Fibroblast of lung (primary cell): ENCODE measurements at regions not wholly inside any gene's neighbourhood (a gene's known extent, or its start where the extent isn't known, plus 50 kb on each side); places are given as distances from the start of the nearest gene placed in this dataset.

Experiments used
- DNase-seq, 2 donors: peaks; one replicate each; pipeline versions ENCODE4 v3.0.0 to v3.0.0-alpha.2; 2010; ENCODE audit warnings: low read depth in 2 of 2
- H2AFZ ChIP-seq: 2 replicates; pipeline ENCODE4 v1.5.1; 2012; ENCODE audit warnings: low read length, control low read depth, inconsistent platforms
- H3K27ac ChIP-seq: 2 replicates; pipeline ENCODE4 v1.5.1; 2011; ENCODE audit warnings: low read length, control low read depth; ENCODE audit not compliant: insufficient read depth
- H3K27me3 ChIP-seq: 2 replicates; pipeline ENCODE4 v1.5.1; 2011; ENCODE audit warnings: mild to moderate bottlenecking, low read length; ENCODE audit not compliant: control insufficient read depth, insufficient read depth
- H3K36me3 ChIP-seq: 2 replicates; pipeline ENCODE4 v1.5.1; 2011; ENCODE audit warnings: low read length; ENCODE audit not compliant: control insufficient read depth, insufficient read depth
- H3K4me1 ChIP-seq: 2 replicates; pipeline ENCODE4 v1.5.1; 2011; ENCODE audit warnings: low read length; ENCODE audit not compliant: control insufficient read depth, insufficient read depth; ENCODE audit errors: extremely low read depth
- H3K4me2 ChIP-seq: 2 replicates; pipeline ENCODE4 v1.5.1; 2011; ENCODE audit warnings: low read length, control low read depth; ENCODE audit not compliant: insufficient read depth; ENCODE audit errors: extremely low read depth
- H3K4me3 ChIP-seq, 4 experiments: fragments of 200-600 bp in 1 of 4; sonication (generic) in 1 of 4; replicated peaks in 1 of 4; 2 replicates each; pipeline ENCODE4 v1.5.1; 2011 to 2016; ENCODE audit warnings: low read length in 4 of 4, low read depth in 3 of 4, mild to moderate bottlenecking in 3 of 4, control low read depth in 2 of 4, inconsistent platforms in 1 of 4, mixed read lengths in 1 of 4; ENCODE audit not compliant: insufficient read depth in 1 of 4; ENCODE audit errors: control extremely low read depth in 1 of 4
- H3K79me2 ChIP-seq: 2 replicates; pipeline ENCODE4 v1.5.1; 2012; ENCODE audit warnings: mild to moderate bottlenecking, low read length, inconsistent platforms; ENCODE audit not compliant: control insufficient read depth, insufficient read depth
- H3K9ac ChIP-seq: 2 replicates; pipeline ENCODE4 v1.5.1; 2011; ENCODE audit warnings: mild to moderate bottlenecking, low read length, control low read depth; ENCODE audit not compliant: insufficient read depth
- H3K9me3 ChIP-seq: 2 replicates; pipeline ENCODE4 v1.5.1; 2012; ENCODE audit warnings: low read depth, low read length; ENCODE audit not compliant: control insufficient read depth, insufficient read depth
- H4K20me1 ChIP-seq: 2 replicates; pipeline ENCODE4 v1.5.1; 2011; ENCODE audit warnings: low read length; ENCODE audit not compliant: control insufficient read depth, insufficient read depth; ENCODE audit errors: extremely low read depth
- EZH2 ChIP-seq: IDR thresholded peaks from 2 replicates; pipeline ENCODE4 v1.5.1; 2012; ENCODE audit warnings: low read length, control low read depth, mild to moderate bottlenecking; ENCODE audit errors: missing control alignments
- TF ChIP-seq, protein P1 (sequence below), 2 donors: IDR thresholded peaks in 1 of 2; conservative IDR thresholded peaks in 1 of 2; 1 replicate in 1 of 2; 2 replicates in 1 of 2; pipeline ENCODE4 v1.5.1; 2011 to 2012; ENCODE audit warnings: low read length in 2 of 2, control low read depth in 1 of 2, inconsistent platforms in 1 of 2, low read depth in 1 of 2, mild to moderate bottlenecking in 1 of 2

GRCh38 chr12:102722147-102722546 is 194.9 kb downstream of the PAH start:
- Histone ChIP-seq H2AFZ (no peak overlapping the region), H3K79me2 (no peaks in the 10 kb centered on the region), H3K9me3 (no peaks in the 10 kb centered on the region), H4K20me1 (no peaks in the 10 kb centered on the region), H3K9ac (no peak overlapping the region), H3K27me3 (no peaks in the 10 kb centered on the region), H3K4me3 (no peak overlapping the region), H3K36me3 (no peaks in the 10 kb centered on the region), H3K27ac (no peak overlapping the region), H3K4me1 (no peaks in the 10 kb centered on the region), H3K4me2 (no peak overlapping the region)
- no peak for DNase-seq
- no peak for TF ChIP-seq EZH2
- TF ChIP-seq, protein P1, sequence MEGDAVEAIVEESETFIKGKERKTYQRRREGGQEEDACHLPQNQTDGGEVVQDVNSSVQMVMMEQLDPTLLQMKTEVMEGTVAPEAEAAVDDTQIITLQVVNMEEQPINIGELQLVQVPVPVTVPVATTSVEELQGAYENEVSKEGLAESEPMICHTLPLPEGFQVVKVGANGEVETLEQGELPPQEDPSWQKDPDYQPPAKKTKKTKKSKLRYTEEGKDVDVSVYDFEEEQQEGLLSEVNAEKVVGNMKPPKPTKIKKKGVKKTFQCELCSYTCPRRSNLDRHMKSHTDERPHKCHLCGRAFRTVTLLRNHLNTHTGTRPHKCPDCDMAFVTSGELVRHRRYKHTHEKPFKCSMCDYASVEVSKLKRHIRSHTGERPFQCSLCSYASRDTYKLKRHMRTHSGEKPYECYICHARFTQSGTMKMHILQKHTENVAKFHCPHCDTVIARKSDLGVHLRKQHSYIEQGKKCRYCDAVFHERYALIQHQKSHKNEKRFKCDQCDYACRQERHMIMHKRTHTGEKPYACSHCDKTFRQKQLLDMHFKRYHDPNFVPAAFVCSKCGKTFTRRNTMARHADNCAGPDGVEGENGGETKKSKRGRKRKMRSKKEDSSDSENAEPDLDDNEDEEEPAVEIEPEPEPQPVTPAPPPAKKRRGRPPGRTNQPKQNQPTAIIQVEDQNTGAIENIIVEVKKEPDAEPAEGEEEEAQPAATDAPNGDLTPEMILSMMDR (conservative IDR thresholded peaks at IDR 0.05 in 1 of 2, IDR thresholded peaks at IDR 0.05 in 1 of 2; ENCODE audit: low read depth in 1 of 2, low read length in 2 of 2): no peak

- H3K9ac ChIP-seq: no peak overlapping the region
- no peak overlapping the region for H3K4me3 ChIP-seq
- H3K27ac ChIP-seq: no peak overlapping the region
- no peak overlapping the region for H2AFZ ChIP-seq
- H3K27me3 ChIP-seq: no peaks in the 10 kb centered on the region
- no peak for DNase-seq
- H3K9me3 ChIP-seq: no peaks in the 10 kb centered on the region
- H3K4me1 ChIP-seq: no peaks in the 10 kb centered on the region
- TF ChIP-seq EZH2: no peak
- TF ChIP-seq, protein P1 (conservative IDR thresholded peaks at IDR 0.05 in 1 of 2, IDR thresholded peaks at IDR 0.05 in 1 of 2; ENCODE audit: low read depth in 1 of 2, low read length in 2 of 2): no peak
- H4K20me1 ChIP-seq: no peaks in the 10 kb centered on the region
- no peak overlapping the region for H3K4me2 ChIP-seq
- no peaks in the 10 kb centered on the region for H3K79me2 ChIP-seq
- no peaks in the 10 kb centered on the region for H3K36me3 ChIP-seq
Observed at GRCh38 chr12:102708108-102708507, 208.9 kb downstream of the PAH start.

DNA sequence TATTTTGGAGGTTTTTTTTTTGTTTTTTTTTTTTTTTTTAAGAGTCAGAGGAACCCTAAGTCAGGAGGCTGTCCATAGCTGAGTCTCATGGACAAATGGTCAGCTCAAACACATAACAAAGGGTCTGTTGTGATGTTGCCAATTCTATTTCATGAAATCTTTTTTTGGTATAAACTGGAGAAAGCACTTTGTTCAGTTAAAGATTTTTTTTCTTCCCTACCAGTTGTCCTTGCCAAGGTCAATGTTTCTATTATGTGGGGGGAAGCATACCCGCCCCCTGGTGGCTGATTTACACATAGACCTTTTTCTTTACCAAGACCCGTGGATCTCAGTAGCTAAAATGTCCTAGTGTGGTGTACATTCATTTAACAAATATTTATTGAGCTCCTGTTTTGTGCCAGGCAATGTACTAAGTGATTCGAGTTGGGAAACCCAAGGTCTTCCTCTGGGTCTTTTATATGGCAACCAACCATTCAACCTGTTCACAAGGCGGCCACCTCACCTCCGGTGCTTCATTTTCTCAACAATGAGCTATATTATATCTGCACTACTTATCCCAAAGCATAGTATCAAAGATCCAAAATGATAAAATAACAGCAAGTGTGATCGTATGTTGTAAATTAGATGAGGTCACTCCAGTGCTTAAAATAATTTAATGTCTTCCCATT is 214.5 kb downstream of the PAH start:
- H3K36me3 ChIP-seq: no peaks in the 10 kb centered on the region
- TF ChIP-seq, protein P1 (conservative IDR thresholded peaks at IDR 0.05 in 1 of 2, IDR thresholded peaks at IDR 0.05 in 1 of 2; ENCODE audit: low read depth in 1 of 2, low read length in 2 of 2): peak; percentile 43 to 61
- no peak for TF ChIP-seq EZH2
- no peaks in the 10 kb centered on the region for H4K20me1 ChIP-seq
- no peaks in the 10 kb centered on the region for H3K79me2 ChIP-seq
- peak; percentile 50 to 65 for DNase-seq
- H3K4me3 ChIP-seq: no peak overlapping the region
- no peaks in the 10 kb centered on the region for H3K27me3 ChIP-seq
- H3K4me2 ChIP-seq: no peak overlapping the region
- H3K9ac ChIP-seq: no peak overlapping the region
- H3K27ac ChIP-seq: no peak overlapping the region
- no peaks in the 10 kb centered on the region for H3K9me3 ChIP-seq
- no peaks in the 10 kb centered on the region for H3K4me1 ChIP-seq
- no peak overlapping the region for H2AFZ ChIP-seq
